HG03064 (cell line): ENCODE measurements at regions not wholly inside any gene's neighbourhood (a gene's known extent, or its start where the extent isn't known, plus 50 kb on each side); places are given as distances from the start of the nearest gene placed in this dataset.

Experiments
- ATAC-seq: cut with Tn5 transposase; IDR thresholded peaks from one replicate; pipeline ENCODE4 v1.9.1; 2021; ENCODE audit warnings: low read depth; ENCODE audit not compliant: unreplicated experiment

DNA sequence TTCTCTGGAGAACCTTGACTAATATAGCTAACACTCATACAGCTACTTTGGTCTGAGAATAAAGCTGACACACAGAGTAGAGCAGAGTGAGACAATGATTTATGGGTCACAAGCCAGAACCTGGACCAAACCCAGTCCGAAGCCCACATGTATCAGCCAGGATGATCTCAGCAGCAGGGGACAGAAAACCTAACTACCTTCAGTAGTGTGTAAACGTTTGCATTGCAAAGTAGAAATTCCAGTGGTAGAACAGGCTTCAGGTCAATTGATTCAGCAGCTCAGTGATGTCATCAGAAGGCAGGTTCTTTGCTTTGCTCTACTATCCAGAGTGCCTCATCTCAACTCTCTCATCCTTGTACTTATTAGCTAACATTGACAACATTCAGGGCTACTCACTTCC lies 62.5 kb upstream of the PALS2 start:
- ATAC-seq: no peak

GRCh38 chr7:24517166-24517565 lies 56.1 kb upstream of the PALS2 start:
- ATAC-seq: no peak

DNA sequence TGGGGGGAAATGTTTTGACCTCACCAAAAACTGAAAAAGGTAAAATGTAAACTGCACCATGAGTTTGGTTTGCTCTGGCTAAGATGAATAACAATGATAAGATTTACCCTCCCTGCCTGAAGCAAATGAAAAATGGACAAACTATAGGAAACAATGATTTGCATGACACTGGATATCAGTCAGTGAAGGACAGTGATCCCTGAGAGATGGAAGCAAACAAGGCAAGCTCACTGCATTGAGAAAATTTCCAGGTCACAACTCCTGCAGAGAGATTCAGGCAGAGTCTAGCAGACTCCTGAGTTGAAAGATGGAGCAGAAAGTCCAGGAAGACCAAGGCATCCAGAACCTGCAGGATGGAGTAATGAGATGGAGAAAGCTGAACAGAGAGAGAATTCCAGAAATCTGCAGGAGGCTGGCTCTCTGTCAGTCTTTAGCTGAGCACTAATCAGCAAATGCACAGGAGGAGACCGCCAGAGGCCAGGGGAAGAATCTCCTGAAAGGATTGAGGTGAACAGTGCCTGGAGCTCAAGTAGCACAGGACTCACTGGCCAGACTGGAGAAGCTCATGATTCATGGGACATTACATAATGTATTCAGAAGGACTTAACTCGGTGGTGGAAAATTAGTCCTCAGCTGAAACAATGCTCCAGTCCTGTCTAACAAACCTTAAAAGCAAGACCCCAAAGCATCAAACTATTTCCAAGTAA lies 51.2 kb upstream of the PALS2 start:
- no peak for ATAC-seq
